ENCODE measurements at regions not wholly inside any gene's neighbourhood (a gene's known extent, or its start where the extent isn't known, plus 50 kb on each side); places are given as distances from the start of the nearest gene placed in this dataset.

DNA sequence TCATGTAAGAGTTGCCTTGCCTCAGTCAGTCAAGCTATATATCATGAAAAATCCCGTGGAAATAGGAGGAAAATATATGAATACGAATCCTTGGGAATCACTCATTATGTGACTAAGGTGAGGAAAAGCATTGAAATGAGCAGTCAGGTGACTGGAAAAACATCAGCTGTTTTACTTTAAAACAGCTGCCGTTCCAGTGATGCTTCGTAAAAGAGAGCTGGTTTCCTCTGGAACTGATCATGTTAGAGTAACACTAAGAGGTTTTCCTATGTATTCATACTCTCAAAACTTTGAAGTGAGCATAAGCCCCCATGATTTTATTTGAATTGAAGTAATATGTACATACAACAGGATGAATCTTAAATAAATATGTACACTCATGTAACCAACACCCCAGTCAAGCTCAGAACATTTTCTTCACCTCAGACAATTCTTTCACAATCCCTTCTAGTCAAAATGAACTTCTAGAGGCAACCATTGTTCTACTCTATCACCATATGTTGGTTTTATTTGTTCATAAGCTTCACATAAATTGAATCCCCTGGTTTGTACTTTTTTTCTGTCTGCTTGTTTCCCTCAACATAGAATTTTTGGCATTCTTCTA is 107.7 kb downstream of the SLC25A46 start:
- peaks cover 7% of the 10 kb centered on the region for H3K36me3 Mint-ChIP-seq
- no peaks in the 10 kb centered on the region for H3K27me3 Mint-ChIP-seq (ENCODE audit: low read depth)
- no peak overlapping the region for H3K4me3 Mint-ChIP-seq
- ChIA-PET POLR2A (no interaction called here), CTCF (interaction anchor here (0.6 to 0.9 kb wide), 2 partner anchors 19 to 685 kb away, joined by 4 read pairs; no protein-coding TSS in a partner anchor)
- H3K4me1 Mint-ChIP-seq, result no peaks in the 10 kb centered on the region
- ATAC-seq (no peak), DNase-seq (ENCODE audit: low spot score) (no peak)
- H3K9me3 Mint-ChIP-seq, result peaks cover 25% of the 10 kb centered on the region
- TF ChIP-seq, protein P1, sequence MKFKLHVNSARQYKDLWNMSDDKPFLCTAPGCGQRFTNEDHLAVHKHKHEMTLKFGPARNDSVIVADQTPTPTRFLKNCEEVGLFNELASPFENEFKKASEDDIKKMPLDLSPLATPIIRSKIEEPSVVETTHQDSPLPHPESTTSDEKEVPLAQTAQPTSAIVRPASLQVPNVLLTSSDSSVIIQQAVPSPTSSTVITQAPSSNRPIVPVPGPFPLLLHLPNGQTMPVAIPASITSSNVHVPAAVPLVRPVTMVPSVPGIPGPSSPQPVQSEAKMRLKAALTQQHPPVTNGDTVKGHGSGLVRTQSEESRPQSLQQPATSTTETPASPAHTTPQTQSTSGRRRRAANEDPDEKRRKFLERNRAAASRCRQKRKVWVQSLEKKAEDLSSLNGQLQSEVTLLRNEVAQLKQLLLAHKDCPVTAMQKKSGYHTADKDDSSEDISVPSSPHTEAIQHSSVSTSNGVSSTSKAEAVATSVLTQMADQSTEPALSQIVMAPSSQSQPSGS (CRISPR knock-in tag; IDR thresholded peaks at IDR 0.05; ENCODE audit: borderline replicate concordance, low read depth), result no peak
- TF ChIP-seq TCF7 (CRISPR knock-in tag; IDR thresholded peaks at IDR 0.05; ENCODE audit: low read depth), result no peak
- TF ChIP-seq SMAD4 (CRISPR knock-in tag; IDR thresholded peaks at IDR 0.05), result no peak
- no peak for TF ChIP-seq ZNF317 (CRISPR knock-in tag; IDR thresholded peaks at IDR 0.05; ENCODE audit: borderline replicate concordance, low read depth)
- no peak for TF ChIP-seq ZNF138 (CRISPR knock-in tag; conservative IDR thresholded peaks at IDR 0.05)
- TF ChIP-seq HMGA2 (CRISPR knock-in tag; IDR thresholded peaks at IDR 0.05), result no peak
- TF ChIP-seq ZBTB21 (CRISPR knock-in tag; IDR thresholded peaks at IDR 0.05; ENCODE audit: borderline replicate concordance), result no peak
- TF ChIP-seq KAT7 (CRISPR knock-in tag; IDR thresholded peaks at IDR 0.05; ENCODE audit: borderline replicate concordance), result no peak
- TF ChIP-seq, protein P2, sequence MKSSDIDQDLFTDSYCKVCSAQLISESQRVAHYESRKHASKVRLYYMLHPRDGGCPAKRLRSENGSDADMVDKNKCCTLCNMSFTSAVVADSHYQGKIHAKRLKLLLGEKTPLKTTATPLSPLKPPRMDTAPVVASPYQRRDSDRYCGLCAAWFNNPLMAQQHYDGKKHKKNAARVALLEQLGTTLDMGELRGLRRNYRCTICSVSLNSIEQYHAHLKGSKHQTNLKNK (CRISPR knock-in tag; IDR thresholded peaks at IDR 0.05), result no peak
- no peak for TF ChIP-seq GTF2I (CRISPR knock-in tag; conservative IDR thresholded peaks at IDR 0.05)
- TF ChIP-seq CREM (CRISPR knock-in tag; IDR thresholded peaks at IDR 0.05), result no peak
- no peak overlapping the region for H3K27ac Mint-ChIP-seq

DNA sequence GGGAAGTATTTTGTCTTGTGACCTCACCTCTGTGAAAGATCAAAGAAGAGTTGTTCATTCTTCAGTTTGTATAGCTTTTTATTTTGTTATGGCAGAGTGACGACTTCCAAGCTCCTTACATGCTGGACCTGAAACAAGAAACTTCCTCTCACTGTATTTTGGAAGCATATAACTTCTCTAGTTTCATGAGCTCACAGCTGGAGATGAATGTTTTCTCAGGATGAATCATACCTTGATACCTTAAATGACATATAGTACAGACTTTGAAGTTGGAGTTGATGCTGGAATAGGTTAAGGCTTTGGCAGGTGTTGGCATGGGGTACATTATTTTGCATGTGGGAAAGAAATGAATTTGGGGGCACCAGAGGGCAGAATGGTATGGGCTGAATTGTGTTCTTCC is 112.5 kb downstream of the SLC25A46 start:
- H3K4me1 Mint-ChIP-seq, result no peaks in the 10 kb centered on the region
- no peak overlapping the region for H3K4me3 Mint-ChIP-seq
- POLR2A ChIA-PET, result no interaction called here
- CTCF ChIA-PET, result no interaction called here
- TF ChIP-seq, protein P3, sequence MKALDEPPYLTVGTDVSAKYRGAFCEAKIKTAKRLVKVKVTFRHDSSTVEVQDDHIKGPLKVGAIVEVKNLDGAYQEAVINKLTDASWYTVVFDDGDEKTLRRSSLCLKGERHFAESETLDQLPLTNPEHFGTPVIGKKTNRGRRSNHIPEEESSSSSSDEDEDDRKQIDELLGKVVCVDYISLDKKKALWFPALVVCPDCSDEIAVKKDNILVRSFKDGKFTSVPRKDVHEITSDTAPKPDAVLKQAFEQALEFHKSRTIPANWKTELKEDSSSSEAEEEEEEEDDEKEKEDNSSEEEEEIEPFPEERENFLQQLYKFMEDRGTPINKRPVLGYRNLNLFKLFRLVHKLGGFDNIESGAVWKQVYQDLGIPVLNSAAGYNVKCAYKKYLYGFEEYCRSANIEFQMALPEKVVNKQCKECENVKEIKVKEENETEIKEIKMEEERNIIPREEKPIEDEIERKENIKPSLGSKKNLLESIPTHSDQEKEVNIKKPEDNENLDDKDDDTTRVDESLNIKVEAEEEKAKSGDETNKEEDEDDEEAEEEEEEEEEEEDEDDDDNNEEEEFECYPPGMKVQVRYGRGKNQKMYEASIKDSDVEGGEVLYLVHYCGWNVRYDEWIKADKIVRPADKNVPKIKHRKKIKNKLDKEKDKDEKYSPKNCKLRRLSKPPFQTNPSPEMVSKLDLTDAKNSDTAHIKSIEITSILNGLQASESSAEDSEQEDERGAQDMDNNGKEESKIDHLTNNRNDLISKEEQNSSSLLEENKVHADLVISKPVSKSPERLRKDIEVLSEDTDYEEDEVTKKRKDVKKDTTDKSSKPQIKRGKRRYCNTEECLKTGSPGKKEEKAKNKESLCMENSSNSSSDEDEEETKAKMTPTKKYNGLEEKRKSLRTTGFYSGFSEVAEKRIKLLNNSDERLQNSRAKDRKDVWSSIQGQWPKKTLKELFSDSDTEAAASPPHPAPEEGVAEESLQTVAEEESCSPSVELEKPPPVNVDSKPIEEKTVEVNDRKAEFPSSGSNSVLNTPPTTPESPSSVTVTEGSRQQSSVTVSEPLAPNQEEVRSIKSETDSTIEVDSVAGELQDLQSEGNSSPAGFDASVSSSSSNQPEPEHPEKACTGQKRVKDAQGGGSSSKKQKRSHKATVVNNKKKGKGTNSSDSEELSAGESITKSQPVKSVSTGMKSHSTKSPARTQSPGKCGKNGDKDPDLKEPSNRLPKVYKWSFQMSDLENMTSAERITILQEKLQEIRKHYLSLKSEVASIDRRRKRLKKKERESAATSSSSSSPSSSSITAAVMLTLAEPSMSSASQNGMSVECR (CRISPR knock-in tag; IDR thresholded peaks at IDR 0.05; ENCODE audit: borderline replicate concordance), result no peak
- H3K36me3 Mint-ChIP-seq, result peaks cover 7% of the 10 kb centered on the region
- no peak overlapping the region for H3K27ac Mint-ChIP-seq
- DNase-seq (ENCODE audit: low spot score), result no peak
- H3K27me3 Mint-ChIP-seq (ENCODE audit: low read depth), result no peaks in the 10 kb centered on the region
- peaks cover 25% of the 10 kb centered on the region for H3K9me3 Mint-ChIP-seq
- ATAC-seq, result no peak

DNA sequence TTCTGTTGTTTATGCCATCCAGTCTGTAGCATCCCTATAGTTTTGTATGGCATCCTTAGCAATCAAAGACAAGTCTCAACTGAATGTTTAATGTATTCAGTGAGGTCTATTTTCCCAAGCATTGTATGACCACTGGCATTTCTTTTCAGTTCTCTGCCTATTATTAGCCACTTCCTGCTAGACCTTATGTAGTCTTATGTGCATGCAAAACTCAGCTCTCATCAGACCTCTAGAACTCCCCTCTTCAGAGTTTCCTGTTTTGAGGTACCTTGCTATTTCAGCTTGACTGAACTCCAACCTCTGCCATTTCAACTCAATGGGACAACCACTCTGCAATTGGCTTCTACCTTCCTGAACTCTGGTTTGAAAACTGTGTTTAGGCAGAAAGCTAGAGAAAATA is 113.2 kb downstream of the SLC25A46 start:
- H3K4me1 Mint-ChIP-seq, result no peaks in the 10 kb centered on the region
- no peak for TF ChIP-seq ZNF671 (CRISPR knock-in tag; IDR thresholded peaks at IDR 0.05)
- TF ChIP-seq GTF2I (CRISPR knock-in tag; conservative IDR thresholded peaks at IDR 0.05), result no peak
- no peak for TF ChIP-seq CBFB (CRISPR knock-in tag; IDR thresholded peaks at IDR 0.05; ENCODE audit: low read depth)
- TF ChIP-seq NR2C2 (CRISPR knock-in tag; IDR thresholded peaks at IDR 0.05), result no peak
- TF ChIP-seq RORB (CRISPR knock-in tag; IDR thresholded peaks at IDR 0.05), result no peak
- TF ChIP-seq ZNF396 (CRISPR knock-in tag; IDR thresholded peaks at IDR 0.05; ENCODE audit: borderline replicate concordance), result no peak
- no peak for TF ChIP-seq FOXK1 (CRISPR knock-in tag; IDR thresholded peaks at IDR 0.05)
- TF ChIP-seq EMX1 (CRISPR knock-in tag; IDR thresholded peaks at IDR 0.05), result no peak
- TF ChIP-seq, protein P4, sequence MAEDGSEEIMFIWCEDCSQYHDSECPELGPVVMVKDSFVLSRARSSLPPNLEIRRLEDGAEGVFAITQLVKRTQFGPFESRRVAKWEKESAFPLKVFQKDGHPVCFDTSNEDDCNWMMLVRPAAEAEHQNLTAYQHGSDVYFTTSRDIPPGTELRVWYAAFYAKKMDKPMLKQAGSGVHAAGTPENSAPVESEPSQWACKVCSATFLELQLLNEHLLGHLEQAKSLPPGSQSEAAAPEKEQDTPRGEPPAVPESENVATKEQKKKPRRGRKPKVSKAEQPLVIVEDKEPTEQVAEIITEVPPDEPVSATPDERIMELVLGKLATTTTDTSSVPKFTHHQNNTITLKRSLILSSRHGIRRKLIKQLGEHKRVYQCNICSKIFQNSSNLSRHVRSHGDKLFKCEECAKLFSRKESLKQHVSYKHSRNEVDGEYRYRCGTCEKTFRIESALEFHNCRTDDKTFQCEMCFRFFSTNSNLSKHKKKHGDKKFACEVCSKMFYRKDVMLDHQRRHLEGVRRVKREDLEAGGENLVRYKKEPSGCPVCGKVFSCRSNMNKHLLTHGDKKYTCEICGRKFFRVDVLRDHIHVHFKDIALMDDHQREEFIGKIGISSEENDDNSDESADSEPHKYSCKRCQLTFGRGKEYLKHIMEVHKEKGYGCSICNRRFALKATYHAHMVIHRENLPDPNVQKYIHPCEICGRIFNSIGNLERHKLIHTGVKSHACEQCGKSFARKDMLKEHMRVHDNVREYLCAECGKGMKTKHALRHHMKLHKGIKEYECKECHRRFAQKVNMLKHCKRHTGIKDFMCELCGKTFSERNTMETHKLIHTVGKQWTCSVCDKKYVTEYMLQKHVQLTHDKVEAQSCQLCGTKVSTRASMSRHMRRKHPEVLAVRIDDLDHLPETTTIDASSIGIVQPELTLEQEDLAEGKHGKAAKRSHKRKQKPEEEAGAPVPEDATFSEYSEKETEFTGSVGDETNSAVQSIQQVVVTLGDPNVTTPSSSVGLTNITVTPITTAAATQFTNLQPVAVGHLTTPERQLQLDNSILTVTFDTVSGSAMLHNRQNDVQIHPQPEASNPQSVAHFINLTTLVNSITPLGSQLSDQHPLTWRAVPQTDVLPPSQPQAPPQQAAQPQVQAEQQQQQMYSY (CRISPR knock-in tag; IDR thresholded peaks at IDR 0.05), result no peak
- no peak for TF ChIP-seq GABPB1 (CRISPR knock-in tag; IDR thresholded peaks at IDR 0.05)
- TF ChIP-seq HMGA2 (CRISPR knock-in tag; IDR thresholded peaks at IDR 0.05), result no peak
- TF ChIP-seq, protein P5, sequence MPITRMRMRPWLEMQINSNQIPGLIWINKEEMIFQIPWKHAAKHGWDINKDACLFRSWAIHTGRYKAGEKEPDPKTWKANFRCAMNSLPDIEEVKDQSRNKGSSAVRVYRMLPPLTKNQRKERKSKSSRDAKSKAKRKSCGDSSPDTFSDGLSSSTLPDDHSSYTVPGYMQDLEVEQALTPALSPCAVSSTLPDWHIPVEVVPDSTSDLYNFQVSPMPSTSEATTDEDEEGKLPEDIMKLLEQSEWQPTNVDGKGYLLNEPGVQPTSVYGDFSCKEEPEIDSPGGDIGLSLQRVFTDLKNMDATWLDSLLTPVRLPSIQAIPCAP (CRISPR knock-in tag; IDR thresholded peaks at IDR 0.05), result no peak
- TF ChIP-seq OVOL2 (CRISPR knock-in tag; IDR thresholded peaks at IDR 0.05; ENCODE audit: borderline replicate concordance), result no peak

More for the DNA sequence above, 113.2 kb downstream of the SLC25A46 start:
- ChIA-PET POLR2A (interaction anchor here (0.9 kb wide), 1 partner anchor 359 kb away, joined by 4 read pairs; no protein-coding TSS in a partner anchor), CTCF (no interaction called here)
- ATAC-seq, result no peak
- DNase-seq (ENCODE audit: low spot score), result no peak
- Mint-ChIP-seq H3K27me3 (ENCODE audit: low read depth) (no peaks in the 10 kb centered on the region), H3K27ac (no peak overlapping the region), H3K9me3 (peaks cover 25% of the 10 kb centered on the region), H3K4me3 (no peak overlapping the region), H3K36me3 (peaks cover 7% of the 10 kb centered on the region)
